GM19025 (cell line): ENCODE measurements at regions not wholly inside any gene's neighbourhood (a gene's known extent, or its start where the extent isn't known, plus 50 kb on each side); places are given as distances from the start of the nearest gene placed in this dataset.

Experiments used
- ATAC-seq: cut with Tn5 transposase; IDR thresholded peaks from one replicate; pipeline ENCODE4 v1.9.1; 2021; ENCODE audit warnings: mild to moderate bottlenecking, low read depth, moderate library complexity; ENCODE audit not compliant: unreplicated experiment

DNA sequence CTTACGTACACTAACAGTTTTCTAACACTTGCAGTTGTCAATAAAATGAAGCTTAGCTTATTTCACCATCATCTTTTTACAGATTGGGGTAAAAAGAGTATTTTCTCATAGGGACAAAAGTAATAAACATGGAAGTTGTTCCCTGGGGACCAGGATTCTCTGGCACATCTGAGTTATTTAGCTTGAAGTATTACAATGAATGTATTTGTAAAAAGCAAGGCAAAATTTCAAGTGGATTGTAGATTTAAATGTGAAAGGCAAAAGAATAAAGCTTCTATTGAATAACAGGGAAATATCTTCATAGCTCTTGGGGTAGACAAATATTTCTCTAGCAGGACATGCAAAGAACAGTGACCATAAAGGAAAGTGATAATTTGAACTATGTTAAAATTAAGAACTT is 260.0 kb upstream of the ECI2 start:
- no peak for ATAC-seq

- ATAC-seq = no peak
Measured at GRCh38 chr6:4394786-4395185, 259.4 kb upstream of the ECI2 start.

- ATAC-seq = no peak
Measured at GRCh38 chr6:4388675-4389074, 253.3 kb upstream of the ECI2 start.

- no peak for ATAC-seq
Measured at GRCh38 chr6:4384656-4385055, 249.3 kb upstream of the ECI2 start.

- no peak for ATAC-seq
Measured at GRCh38 chr6:4383910-4384638, 248.7 kb upstream of the ECI2 start.

GRCh38 chr6:4382362-4382853 is 247.0 kb upstream of the ECI2 start:
- ATAC-seq = no peak

GRCh38 chr6:4381381-4381780 is 246.0 kb upstream of the ECI2 start:
- no peak for ATAC-seq

GRCh38 chr6:4380881-4381281 is 245.5 kb upstream of the ECI2 start:
- ATAC-seq = no peak

GRCh38 chr6:4379958-4380357 is 244.6 kb upstream of the ECI2 start:
- no peak for ATAC-seq

DNA sequence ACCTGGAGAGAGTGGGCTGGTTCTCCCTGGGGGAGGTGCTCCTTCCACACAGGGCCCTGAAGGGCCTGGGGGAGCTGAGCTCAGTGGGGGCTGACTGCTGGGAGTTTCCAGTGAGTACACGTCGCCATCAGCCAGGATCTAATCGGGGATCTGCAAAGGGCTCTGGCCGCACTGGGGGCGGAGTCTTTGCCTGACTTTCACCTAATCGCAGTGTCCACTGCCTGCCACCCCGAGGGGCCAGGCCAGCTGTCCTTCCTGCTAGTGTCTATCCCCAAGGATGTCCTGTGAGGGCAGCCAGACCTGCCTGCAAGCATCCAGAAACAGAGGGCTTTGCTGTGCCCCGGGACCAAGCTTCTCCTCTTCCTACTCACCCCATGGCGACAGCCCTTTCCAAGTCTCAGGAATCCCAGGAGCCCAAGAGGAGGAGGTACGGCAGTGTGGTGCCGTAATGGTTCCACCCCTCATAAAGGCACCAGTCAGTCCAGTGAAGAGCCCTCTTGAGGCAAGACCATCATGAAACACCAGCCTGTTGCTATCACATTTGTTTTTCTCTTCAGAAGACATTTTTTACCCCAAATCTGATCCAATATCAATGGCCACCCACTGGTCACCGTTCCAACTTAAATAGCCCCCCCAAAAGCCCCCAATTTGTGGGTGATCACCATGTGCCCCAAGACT is 243.1 kb upstream of the ECI2 start:
- no peak for ATAC-seq

- no peak for ATAC-seq
Measured at GRCh38 chr6:4377603-4378002, 242.2 kb upstream of the ECI2 start.

- ATAC-seq = no peak
Measured at GRCh38 chr6:4374216-4374615, 238.8 kb upstream of the ECI2 start.

- no peak for ATAC-seq
Measured at GRCh38 chr6:4372866-4373265, 237.5 kb upstream of the ECI2 start.

DNA sequence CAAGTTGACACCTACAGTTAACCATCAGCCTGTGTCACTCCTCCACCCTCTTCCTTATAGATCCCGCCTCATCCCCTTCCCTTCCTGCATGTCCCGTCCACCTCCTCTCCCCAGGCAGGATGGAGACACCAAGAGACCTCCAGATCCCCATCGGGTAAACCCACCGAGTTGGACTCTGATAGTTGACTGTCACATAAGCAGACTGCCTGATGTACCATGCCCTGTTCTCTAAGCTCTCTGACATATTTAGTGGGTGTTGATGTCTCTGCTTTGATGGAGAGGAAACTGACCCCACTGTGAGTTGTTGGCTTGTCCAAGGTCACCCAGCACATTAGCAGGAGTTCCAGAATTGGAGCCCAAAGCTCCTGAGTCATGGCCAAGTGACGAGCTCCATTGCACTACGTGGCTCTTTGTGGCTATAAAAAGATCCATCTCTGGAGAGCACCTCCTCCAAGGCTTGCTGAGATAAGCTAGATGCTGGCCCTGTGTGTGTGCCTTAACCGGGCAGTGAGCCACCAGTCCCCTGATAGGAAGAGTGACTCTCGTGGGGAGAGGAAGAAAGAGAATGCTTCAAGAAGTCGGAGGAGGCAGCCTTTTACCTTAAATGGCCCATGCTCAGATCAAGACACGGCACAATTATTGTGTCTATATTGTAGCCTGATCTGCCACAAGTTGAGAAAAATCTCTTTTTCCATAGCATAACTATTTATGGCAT is 236.0 kb upstream of the ECI2 start:
- ATAC-seq = no peak

DNA sequence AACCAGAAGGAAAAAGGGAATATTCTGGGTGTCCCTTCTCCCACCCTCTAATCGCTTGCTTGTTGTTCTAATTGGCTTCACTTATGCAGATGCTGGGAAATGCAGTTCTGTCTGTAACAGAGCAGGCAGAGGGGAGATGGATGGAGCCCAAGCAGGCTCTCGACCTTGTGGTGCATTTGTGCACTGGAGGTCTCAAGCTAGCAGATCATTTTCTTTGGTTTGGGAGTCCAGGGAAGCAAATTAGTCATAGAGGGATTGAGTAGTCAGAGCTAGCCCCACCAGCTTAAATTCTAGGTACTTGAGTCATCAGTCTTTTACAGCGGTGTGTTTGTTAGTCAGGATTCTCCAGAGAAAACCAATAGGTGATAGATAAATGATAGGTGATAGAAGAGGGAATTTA is 234.7 kb upstream of the ECI2 start:
- ATAC-seq = no peak

DNA sequence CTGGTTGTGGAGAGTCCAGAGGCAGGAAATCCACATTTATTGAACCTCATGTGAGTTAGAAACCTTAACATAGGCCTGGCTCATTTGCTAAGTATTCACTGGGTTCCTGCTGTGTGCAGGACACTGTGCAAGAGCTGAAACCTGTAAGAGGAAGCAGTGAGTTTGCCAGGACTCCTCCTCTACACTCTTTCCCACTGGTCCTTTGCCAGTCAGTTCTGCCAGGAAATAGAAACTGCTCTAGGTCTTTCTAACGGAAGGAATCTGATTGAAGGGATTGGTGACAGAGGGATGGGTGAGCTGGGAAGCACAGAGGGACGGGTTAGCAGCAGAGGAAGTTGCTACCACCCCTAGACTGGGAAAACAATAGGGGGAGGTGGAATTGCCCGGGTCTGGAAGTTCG is 234.2 kb upstream of the ECI2 start:
- no peak for ATAC-seq

- no peak for ATAC-seq
Measured at GRCh38 chr6:4368649-4369048, 233.3 kb upstream of the ECI2 start.

- no peak for ATAC-seq
Measured at GRCh38 chr6:4367643-4368042, 232.3 kb upstream of the ECI2 start.

DNA sequence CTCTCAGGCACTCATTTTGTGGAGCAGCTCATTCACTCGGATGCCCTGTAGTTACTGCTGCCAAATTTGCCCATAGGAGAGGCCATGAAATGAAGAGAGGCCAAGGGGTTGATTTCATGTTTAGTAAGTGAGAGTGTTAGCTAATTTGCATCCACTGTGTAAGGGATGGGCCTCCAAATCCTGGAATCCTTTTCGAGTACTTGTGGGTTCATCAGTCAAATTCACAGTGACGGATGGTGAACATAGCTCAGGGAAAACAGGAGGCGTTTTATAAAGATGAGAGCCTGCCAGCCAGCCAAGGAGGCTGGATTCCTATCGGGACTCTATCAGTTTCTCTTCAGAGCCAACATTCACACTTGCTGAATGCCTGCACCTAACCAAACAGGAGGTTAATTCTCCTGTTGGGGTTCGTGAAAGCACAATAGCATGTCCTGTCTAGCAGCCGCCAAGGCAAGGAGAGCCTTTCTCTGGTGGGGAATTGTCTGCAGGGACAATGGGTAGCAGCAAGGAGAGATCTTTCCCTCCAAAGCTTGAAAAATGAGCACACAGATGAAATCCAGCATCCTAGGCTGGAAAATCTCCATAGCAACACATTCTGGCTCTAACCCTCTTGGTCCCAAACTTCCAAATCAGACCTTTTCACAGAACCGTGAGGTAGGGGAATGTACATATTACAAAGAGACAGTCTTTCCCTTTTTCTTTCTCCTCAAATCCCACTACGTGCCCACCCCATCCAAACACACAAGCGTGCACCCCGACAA is 231.4 kb upstream of the ECI2 start:
- no peak for ATAC-seq

- ATAC-seq = no peak
Measured at GRCh38 chr6:4365686-4366085, 230.3 kb upstream of the ECI2 start.

- ATAC-seq = no peak
Measured at GRCh38 chr6:4364711-4365110, 229.3 kb upstream of the ECI2 start.
